Activated CD4-positive, alpha-beta T cell treated with anti-CD3 and anti-CD28 coated beads, Interleukin-2, amount 50 U/mL, for 16 hours (primary cell): ENCODE measurements at regions not wholly inside any gene's neighbourhood (a gene's known extent, or its start where the extent isn't known, plus 50 kb on each side); places are given as distances from the start of the nearest gene placed in this dataset.

ENCODE experiments used
- DNase-seq: peaks from one replicate; pipeline ENCODE4 v3.0.0-alpha.2; 2020

DNA sequence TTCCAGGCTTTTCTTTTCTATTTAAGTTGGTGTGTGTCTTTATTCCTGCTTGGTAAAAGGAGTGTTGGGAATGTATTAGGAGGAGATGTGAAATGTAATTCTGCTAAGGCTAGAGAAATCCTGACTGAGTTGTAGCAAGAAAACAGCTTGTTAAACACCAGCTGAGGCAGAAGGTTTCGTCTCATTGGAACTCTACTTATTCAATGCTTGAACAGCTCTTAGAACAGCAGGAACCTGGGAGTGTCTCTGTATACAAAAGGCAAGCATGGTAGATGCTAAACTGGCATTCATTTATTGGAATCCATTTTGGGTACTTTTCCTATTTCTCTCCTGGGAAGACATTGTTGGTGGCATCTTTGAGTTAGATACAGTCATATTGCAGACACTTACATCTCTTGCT, 280.9 kb downstream of the HRH4 start:
- DNase-seq = no peak

DNA sequence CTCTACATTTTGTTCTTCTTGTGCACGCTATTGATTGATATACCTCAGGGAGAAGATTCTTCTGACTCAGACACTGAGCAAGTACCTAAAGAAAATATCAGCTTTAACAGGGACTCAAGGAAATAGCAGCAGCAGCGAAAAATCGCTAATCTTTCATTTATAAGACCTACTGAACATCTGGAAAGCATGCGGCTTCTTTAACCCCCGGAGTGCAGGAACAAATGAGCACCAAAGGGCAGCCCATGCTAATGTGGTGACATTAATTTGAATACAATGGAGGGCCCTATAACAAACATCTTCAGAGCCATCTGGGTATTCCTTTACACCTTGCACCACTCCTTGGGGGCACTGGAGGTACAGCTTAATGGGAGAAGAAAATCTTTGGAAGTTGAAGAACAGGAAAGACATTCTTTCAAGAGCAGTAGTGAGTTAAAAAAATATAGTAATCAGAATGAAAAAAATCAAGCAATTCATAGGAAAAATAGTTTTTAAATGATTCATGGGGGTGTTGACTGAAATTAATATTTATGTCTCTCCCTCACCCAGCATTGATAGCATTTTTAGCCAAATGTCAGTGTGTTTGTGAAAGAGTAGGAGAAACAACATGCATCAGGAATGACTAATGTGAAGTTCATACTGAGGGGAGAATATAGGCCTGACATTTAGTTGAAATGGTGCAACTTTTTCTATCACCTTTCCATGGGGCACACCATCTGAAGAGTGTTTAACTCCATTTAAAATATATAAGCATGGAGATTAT, 281.7 kb downstream of the HRH4 start:
- DNase-seq = no peak

GRCh38 chr18:24754583-24755253, 294.3 kb downstream of the HRH4 start:
- no peak for DNase-seq

GRCh38 chr18:24756385-24756784, 295.9 kb downstream of the HRH4 start:
- no peak for DNase-seq

GRCh38 chr18:24757134-24757533, 296.7 kb downstream of the HRH4 start:
- DNase-seq = no peak

- DNase-seq = no peak
Observed at GRCh38 chr18:24761765-24762164, 301.3 kb downstream of the HRH4 start.

GRCh38 chr18:24762511-24762910, 302.1 kb downstream of the HRH4 start:
- no peak for DNase-seq

GRCh38 chr18:24763765-24764513, 303.5 kb downstream of the HRH4 start:
- no peak for DNase-seq

DNA sequence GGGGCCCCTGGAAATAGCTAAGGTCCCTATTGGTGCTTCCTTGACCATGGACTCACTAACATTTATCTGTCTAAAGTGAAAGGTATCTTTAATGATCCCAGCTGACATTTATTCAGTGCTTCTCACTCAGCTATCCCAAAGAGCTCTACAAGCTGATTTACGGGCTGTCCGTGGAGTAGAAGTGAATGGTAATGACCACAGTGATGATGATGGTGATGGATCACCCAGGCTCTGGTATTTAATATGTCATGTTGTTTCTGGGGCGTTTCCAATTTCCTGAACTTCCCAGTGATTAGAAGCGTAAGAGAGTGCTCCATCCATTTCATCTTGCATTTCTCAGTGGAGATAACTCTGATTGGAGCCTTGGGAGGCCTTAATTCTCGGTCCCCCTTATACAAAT, 304.3 kb downstream of the HRH4 start:
- no peak for DNase-seq

GRCh38 chr18:24766376-24766775, 305.9 kb downstream of the HRH4 start:
- DNase-seq = no peak

- no peak for DNase-seq
Observed at GRCh38 chr18:24770311-24771024, 310.0 kb downstream of the HRH4 start.

DNA sequence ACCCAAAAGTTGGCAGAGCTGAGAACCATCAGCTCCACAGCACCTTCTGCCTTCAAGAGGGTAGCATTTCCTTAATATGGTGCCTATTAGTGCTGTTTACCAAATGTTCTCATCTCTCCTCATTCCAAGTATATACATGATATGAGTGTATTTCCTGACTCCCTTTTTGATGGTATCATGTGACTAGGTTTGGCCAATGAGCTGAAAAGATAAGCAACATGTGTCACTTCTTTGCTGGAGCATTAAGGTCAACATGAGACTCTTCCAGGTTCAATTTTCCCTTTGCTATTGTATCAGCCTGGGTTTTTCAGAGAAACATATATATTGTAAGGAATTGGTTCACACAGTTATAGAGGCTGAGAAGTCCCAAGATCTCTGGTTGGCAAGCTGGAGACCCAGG, 310.9 kb downstream of the HRH4 start:
- DNase-seq = no peak

GRCh38 chr18:24773101-24773500, 312.7 kb downstream of the HRH4 start:
- DNase-seq = no peak

DNA sequence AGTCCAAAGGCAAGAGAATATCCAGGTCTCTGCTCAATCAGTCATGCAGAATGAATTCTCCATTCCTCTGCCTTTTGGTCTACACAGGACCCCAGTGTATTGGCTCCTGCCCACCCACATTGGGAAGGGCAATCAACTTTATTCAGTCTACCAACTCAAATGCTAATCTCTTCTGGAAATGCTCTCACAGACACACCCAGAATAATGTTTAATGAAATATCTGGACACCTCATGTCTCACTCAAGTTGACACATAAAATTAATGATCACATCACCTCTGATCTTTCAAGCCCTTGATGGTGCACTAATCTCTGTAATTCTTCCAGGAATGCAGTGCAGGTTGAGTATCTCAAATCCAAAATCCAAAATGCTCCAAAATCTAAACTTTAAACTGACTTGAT, 315.6 kb downstream of the HRH4 start:
- no peak for DNase-seq

DNA sequence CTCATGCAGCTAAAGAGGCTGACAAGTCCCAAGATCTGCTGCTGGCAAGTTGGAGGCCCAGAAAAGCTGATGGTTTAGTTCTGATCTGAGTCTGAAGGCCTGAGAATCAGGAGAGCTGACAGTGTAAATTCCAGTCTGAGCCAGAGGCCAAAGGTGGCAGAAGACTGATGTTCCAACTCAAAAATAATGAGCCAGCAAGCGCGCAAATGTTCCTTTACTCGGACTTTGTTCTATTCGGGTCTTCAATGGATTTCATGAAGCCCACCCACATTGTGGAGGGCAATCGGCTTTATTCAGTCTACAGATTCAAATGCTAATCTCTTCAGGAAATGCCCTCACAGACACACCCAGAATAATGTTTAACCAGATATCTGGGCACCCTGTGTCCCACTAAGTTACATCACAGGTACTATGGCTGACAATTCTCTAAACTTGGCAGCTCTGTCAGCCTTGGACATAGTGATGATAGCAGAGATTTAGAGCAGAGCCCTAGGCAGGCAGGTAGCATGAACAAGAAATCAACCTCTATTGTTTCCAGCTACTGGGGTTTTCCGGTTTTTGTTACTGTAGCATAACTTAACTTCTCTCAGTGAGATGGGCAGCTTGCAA, 318.5 kb downstream of the HRH4 start:
- DNase-seq = no peak

DNA sequence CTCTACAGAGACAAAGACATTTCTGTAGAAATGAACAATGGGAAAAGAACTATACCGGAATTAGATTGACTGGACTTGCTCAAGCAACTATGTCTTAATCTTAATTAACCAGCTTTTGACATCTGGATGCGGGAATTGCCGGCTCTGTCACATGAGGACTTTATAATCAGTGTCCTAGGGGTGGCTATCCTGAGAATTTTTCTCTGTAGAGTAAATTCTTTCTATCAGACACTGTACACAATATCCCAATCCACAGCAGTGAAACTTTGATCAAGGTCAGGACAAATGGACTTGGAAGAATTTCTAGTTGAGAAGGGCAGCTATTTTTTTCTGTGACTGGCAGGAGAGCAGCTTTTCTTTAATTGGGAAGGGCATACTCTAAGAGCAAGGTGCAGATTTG, 322.1 kb downstream of the HRH4 start:
- DNase-seq = no peak

DNA sequence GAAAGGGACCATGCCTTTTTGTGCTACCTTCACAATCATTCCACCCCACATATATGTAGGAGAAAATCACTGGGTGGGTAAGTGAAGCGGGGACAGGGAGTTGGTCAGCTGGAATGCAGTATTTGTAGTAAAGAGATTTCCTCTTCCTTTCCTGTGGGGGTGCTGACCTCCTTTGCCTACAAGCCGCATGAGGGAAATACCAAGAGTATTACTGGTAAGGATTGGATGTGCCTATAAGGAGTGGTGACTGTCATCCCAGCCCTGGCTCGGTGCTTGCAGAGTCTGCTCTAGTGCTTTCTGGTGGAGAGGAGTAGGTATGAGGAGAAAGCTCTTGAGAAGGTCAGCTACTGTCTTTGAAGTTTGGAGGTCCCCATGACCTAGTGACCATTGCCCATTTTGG, 324.6 kb downstream of the HRH4 start:
- no peak for DNase-seq

DNA sequence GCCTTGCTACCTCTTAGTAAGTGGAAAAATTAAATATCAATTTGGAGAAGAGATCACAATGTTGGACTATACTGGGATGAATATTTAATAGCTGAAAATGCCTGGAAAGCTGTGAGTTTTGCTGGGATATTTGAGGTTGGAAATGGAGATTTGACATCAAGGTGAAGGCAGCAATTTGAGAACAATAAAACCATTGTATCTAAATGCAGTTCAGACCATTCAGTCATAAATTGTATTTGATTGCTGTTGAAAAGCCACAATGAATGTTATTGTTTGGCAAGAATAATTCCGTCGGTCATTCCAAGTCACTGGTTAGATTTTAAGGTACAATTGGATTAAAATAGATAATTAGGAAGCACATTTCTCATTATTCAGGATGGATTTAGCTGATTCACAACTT, 325.6 kb downstream of the HRH4 start:
- DNase-seq = no peak

- DNase-seq = no peak
Observed at GRCh38 chr18:24790347-24790746, 329.9 kb downstream of the HRH4 start.

GRCh38 chr18:24791751-24792545, 331.5 kb downstream of the HRH4 start:
- no peak for DNase-seq

GRCh38 chr18:24793742-24794141, 333.3 kb downstream of the HRH4 start:
- no peak for DNase-seq

- DNase-seq = no peak
Observed at GRCh38 chr18:24795129-24795528, 334.7 kb downstream of the HRH4 start.
